Sciatic nerve (tissue), 2 donors: ENCODE measurements at regions not wholly inside any gene's neighbourhood (a gene's known extent, or its start where the extent isn't known, plus 50 kb on each side); places are given as distances from the start of the nearest gene placed in this dataset.

Source experiments
- ATAC-seq: fragments of 200-7000 bp; cut with Tn5 transposase; one replicate; pipeline ENCODE4 v1.9.1; 2020; ENCODE audit warnings: mild to moderate bottlenecking, moderate library complexity
- DNase-seq: peaks from one replicate; pipeline ENCODE4 v3.0.0-alpha.2; 2020; ENCODE audit warnings: low spot score
- intact Hi-C: fragments of 100-400 bp; cut with DNase I; formaldehyde crosslinking; loops from one replicate; pipeline ENCODE4 v1.14.2; 2022
- donor health status: DM: no; HTN: no; CAD: no.
- donor health status: DM: no; HTN: no; CAD: no.

GRCh38 chr22:49215840-49216239 is 611.8 kb downstream of the BRD1 start:
- intact Hi-C loops = no loop called here
- DNase-seq (peak; percentile 19), ATAC-seq (no peak)

DNA sequence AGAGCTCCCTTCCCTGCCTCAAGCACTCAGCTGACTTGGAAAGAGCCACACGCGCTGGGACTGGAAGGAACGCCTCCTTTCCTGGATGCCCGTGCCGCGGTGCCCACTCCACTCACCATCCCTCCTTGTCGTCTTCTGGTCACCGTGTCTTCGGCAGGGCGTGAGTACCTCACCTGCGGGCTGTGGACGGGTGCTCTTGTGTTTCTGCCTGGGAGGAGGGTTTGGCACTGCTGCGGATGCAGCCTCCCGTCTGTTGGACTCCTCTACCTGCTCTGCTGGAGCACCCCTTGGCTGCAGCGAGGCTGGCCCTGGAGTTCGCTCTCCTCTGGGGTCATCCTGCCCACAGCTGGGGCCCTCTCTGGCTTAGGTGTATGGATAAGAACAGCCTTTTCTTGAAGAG is 612.7 kb downstream of the BRD1 start:
- DNase-seq = peak; percentile 22
- intact Hi-C loops = no loop called here

GRCh38 chr22:49213731-49214352 is 613.8 kb downstream of the BRD1 start:
- ATAC-seq (no peak), DNase-seq (peak; percentile 13)
- intact Hi-C loops = no loop called here

More for the DNA sequence above, 612.7 kb downstream of the BRD1 start:
- ATAC-seq = no peak

- intact Hi-C loops = no loop called here
- DNase-seq (peak; percentile 39), ATAC-seq (no peak)
Observed at GRCh38 chr22:49212466-49212865, 615.2 kb downstream of the BRD1 start.

- intact Hi-C loops = no loop called here
- DNase-seq = peak; percentile 19
- ATAC-seq = no peak
Observed at GRCh38 chr22:49212002-49212401, 615.7 kb downstream of the BRD1 start.

GRCh38 chr22:49211176-49211575 is 616.5 kb downstream of the BRD1 start:
- intact Hi-C loops = no loop called here
- ATAC-seq = no peak
- DNase-seq = peak; percentile 15

DNA sequence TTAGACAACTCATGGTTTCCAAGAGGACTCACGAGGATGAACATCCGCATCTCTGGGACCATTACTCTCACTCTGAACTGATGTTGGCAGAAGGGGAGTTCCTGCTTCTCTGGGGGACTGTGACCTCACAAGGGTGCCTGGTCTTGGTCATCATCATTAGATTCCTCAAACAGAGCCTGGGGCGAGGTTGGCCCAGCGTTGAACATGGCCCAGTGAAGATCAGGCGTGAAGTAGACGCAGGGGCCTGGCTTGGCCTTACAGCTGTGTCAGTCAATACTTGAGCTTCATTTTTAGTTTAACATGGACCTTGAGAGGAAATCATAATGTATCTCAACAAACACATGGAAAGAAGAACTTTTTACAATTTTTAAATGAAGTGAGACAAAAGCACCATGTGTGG is 617.1 kb downstream of the BRD1 start:
- intact Hi-C loops = no loop called here
- ATAC-seq (no peak), DNase-seq (peak; percentile 28)

DNA sequence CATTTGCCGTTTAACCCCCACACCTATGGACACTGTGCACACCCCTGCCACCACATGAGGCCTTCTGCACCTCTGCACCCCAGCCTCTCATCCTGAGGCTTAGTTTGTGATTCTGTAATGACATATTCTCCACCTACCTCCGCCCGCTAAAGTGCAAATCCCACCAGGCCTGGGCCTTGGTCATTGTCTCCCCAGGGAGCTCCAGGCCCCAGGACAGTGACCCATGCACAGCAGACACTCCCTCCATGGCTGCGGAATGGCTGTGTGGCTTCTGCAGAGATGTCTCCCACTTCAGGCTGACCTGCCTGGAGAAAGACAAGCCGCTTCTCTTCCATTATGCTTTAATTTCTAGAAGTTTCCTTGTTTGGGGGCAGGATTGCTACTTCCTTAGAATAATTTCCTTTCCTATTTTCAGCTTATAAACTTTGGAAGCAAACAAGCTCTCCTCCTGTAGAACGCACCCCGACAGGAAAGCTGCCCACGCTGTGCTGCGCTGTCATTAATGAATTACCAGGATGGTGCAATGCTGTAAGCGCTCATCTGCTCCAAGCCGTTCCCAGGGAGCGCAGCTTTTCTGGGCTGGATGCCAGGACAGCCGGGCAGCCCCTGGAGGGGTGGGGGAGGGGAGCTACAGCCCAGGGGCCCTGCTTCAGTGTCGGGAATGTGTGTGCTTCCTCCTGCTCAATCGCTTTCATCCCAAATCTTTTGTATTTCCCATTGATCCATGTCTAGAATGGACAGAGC is 618.0 kb downstream of the BRD1 start:
- peak; percentile 31 for DNase-seq
- intact Hi-C loops = no loop called here
- no peak for ATAC-seq

DNA sequence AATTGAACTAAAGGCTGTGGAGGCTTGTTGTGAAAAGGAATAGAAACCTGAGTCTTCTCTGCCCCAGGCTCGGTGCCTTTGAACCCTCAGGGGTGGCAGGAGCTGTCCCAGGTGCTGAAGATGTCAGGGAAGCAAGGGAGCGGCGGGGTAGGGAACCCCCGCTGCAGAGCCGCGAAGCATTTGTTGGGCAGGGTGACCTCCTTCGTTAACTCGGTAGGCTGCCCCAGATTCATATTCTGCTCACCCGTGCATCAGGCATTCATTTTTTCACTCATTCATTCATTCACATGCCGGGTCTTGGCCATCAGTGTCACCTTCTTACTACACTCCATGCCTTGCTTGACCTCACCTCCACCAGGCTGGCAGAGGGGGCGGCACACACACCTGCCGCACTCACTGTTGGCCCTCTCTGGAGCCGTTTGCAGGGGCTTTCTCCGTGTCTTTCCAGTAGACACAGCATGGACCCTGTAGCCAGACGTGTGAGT is 618.9 kb downstream of the BRD1 start:
- peak; percentile 22 for DNase-seq
- no peak for ATAC-seq
- intact Hi-C loops = no loop called here

DNA sequence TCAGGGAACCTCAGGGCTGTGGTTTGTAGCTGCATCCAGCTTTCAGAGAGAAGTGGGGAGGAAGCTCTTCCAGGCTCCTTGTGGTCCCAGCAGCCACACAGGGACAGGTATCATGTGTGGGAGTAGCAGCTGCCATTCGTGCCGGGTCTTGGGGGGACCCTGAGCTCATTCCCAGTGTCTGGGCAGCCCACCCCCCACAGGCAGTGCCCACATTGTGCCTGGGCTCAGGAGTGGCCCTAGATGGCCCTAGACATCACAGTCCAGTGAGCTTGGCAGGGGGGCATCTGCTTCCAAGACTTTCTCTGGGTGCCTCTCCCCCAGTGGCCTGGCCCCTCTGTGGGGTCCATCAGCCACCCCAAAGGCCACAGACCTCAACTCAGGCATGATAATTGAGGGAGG is 619.7 kb downstream of the BRD1 start:
- intact Hi-C loops = no loop called here
- ATAC-seq = no peak
- peak; percentile 26 for DNase-seq

GRCh38 chr22:49207008-49208003 is 620.4 kb downstream of the BRD1 start:
- intact Hi-C loops = no loop called here
- DNase-seq (peak; percentile 38), ATAC-seq (no peak)

- intact Hi-C loops = no loop called here
- ATAC-seq = no peak
- peak; percentile 27 for DNase-seq
Observed at GRCh38 chr22:49206281-49206680, 621.4 kb downstream of the BRD1 start.

DNA sequence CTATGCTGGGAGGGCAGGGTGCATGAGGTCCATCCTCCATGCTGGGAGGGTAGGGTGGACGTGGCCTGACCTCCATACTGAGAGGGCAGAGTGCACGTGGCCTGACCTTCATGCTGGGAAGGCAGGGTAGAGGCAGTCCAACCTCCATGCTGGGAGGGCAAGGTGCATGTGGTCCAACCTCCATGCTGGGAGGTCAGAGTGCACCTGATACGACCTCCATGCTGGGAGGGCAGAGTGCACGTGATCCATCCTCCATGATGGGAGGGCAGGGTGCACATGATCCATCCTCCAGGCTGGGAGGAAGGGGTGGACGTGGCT is 622.2 kb downstream of the BRD1 start:
- intact Hi-C loops = no loop called here
- no peak for ATAC-seq
- DNase-seq = peak; percentile 37

DNA sequence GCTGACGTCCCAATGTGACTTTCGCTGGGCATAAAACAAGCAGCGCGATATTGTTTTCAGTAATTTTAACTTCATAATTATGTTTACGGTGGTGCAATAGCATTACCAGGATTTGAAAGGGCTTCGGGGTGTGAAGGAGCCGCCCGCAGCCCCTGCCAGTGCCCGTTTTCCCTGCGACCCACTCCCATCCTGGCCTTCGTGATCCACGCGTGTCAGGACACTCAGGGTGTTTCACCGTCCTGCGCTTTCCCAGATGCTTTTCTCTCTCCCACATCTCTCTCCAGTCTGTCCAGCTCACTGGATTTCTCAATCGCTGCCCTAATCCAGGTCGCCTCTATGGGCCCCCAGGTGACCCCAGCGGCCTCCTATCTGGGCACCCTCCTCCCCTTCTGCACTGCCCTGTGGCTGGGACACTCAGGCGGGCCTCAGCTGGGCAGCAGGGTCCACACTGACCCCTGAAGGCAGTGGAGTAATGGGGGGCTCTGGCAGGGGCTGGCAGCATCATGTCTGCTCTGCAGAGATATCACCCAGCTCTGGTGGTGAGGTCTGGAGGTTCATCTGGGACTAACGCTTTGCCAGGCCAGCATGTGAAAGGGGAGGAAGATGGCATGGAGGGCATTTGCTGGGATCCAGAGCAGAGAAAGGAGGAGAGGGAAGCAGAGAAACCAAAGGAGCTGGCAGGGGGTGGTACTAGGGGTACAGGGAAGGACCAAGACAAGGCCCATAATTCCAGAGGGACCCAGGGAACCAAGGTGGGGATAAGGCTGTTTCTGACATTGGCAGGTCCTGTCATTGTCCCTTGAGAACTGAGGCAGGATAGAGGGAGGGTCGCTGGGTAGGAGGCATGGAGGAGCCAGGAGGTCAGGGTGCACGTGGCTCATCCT is 622.8 kb downstream of the BRD1 start:
- ATAC-seq (no peak), DNase-seq (peak; percentile 38)
- intact Hi-C loops = no loop called here

- peak; percentile 45 for DNase-seq
- intact Hi-C loops = no loop called here
Observed at GRCh38 chr22:49203859-49204598, 623.6 kb downstream of the BRD1 start.

DNA sequence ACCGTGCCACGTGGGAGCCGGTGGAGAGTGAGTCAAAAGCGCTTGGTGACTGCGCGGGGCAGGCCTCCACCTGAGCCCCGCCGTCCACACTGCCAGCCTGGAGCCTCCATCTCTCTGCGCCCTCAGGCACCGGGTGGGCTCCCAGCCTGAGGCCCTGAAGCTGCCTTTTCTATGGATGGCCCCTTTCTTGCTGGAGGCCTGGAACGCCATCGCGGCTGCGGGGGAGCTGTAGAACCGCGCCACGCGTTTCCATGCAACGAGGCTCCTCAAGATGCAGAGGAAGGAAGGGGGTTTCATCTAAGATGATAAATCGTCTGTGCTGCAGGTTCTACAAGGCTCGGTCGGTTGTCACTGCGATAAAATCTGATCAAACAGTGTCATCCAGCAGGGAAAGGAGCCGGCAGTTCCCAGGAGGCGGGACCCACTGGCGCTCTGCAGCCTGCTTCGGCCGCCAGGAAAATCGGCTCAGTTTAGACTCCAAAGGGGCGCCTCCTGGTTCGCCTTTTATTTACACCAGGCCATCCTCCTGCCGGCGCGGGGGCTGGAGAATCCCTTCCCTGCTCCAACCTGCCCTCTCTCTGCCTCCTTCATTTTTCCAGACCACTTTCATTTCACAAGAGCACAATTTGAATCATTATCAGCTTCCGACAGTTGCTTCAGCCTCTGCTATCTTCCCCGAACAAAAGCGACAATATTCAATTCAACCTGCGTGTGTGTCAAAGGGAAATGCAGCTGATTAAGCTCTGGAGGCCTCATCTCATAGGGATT is 624.4 kb downstream of the BRD1 start:
- intact Hi-C loops = no loop called here

More at GRCh38 chr22:49203859-49204598, 623.6 kb downstream of the BRD1 start:
- ATAC-seq = no peak

GRCh38 chr22:49202226-49202625 is 625.4 kb downstream of the BRD1 start:
- DNase-seq = peak; percentile 14
- no peak for ATAC-seq
- intact Hi-C loops = no loop called here

More for the DNA sequence above, 624.4 kb downstream of the BRD1 start:
- DNase-seq = peak; percentile 48
- ATAC-seq = no peak
